ENCODE measurements at regions not wholly inside any gene's neighbourhood (a gene's known extent, or its start where the extent isn't known, plus 50 kb on each side); places are given as distances from the start of the nearest gene placed in this dataset.
A peak's percentile ranks its signal among the peaks of the same experiment; 100 is the strongest.

DNA sequence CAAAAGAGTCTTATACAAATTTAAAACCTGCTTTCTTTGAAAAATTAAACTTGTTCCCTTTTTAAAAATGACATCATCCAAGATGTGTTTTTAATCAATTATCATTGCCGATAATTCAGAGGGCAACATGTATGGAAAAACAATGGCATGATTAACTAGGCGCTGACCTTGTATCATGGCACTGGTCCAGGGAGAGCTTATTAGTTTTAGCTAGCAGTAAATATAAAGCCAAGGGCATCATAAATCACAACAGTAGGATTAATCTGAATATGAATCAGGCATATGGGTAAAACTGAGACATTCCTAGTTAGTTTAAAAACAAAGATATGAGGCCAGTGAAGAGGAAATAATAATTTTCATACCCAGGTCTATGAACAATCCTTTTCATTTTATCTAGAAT, 374.0 kb downstream of the HDGFL1 start:
- TF ChIP-seq, protein P1, sequence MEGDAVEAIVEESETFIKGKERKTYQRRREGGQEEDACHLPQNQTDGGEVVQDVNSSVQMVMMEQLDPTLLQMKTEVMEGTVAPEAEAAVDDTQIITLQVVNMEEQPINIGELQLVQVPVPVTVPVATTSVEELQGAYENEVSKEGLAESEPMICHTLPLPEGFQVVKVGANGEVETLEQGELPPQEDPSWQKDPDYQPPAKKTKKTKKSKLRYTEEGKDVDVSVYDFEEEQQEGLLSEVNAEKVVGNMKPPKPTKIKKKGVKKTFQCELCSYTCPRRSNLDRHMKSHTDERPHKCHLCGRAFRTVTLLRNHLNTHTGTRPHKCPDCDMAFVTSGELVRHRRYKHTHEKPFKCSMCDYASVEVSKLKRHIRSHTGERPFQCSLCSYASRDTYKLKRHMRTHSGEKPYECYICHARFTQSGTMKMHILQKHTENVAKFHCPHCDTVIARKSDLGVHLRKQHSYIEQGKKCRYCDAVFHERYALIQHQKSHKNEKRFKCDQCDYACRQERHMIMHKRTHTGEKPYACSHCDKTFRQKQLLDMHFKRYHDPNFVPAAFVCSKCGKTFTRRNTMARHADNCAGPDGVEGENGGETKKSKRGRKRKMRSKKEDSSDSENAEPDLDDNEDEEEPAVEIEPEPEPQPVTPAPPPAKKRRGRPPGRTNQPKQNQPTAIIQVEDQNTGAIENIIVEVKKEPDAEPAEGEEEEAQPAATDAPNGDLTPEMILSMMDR (IDR thresholded peaks at IDR 0.05): no peak
- Histone ChIP-seq H3K27ac (no peak overlapping the region), H3K4me1 (no peaks in the 10 kb centered on the region), H3K36me3 (ENCODE audit: insufficient read depth in 1 of 2, low read depth in 1 of 2) (no peaks in the 10 kb centered on the region), H3K4me3 (no peak overlapping the region), H3K9me3 (no peaks in the 10 kb centered on the region), H3K27me3 (ENCODE audit: insufficient read depth in 3 of 3, low read length in 2 of 3) (no peaks in the 10 kb centered on the region)
- 45 to 55% (median 50%) methylated on average over 2 of the region's 2 CpGs for WGBS, 3 donors
- no peak for DNase-seq
- no peak for ATAC-seq
- intact Hi-C loops (cut with DNase I): no loop called here

- ATAC-seq (no peak), DNase-seq (no peak)
- H3K9me3 ChIP-seq: no peaks in the 10 kb centered on the region
- H3K36me3 ChIP-seq (ENCODE audit: insufficient read depth in 1 of 2, low read depth in 1 of 2): no peaks in the 10 kb centered on the region
- H3K4me3 ChIP-seq: no peak overlapping the region
- intact Hi-C loops (cut with DNase I): no loop called here
- 63 to 81% (median 68%) methylated on average over 1 of the region's 1 CpG for WGBS, 3 donors
- no peaks in the 10 kb centered on the region for H3K27me3 ChIP-seq (ENCODE audit: insufficient read depth in 3 of 3, low read length in 2 of 3)
- TF ChIP-seq, protein P1 (IDR thresholded peaks at IDR 0.05): no peak
- H3K27ac ChIP-seq: no peak overlapping the region
- no peaks in the 10 kb centered on the region for H3K4me1 ChIP-seq
These were observed 380.6 kb downstream of the HDGFL1 start for GRCh38 chr6:22949967-22950366.

GRCh38 chr6:22952097-22952496, 382.7 kb downstream of the HDGFL1 start:
- H3K9me3 ChIP-seq: no peaks in the 10 kb centered on the region
- no peaks in the 10 kb centered on the region for H3K27me3 ChIP-seq (ENCODE audit: insufficient read depth in 3 of 3, low read length in 2 of 3)
- no peak overlapping the region for H3K27ac ChIP-seq
- no peak for ATAC-seq
- H3K4me1 ChIP-seq: no peaks in the 10 kb centered on the region
- intact Hi-C loops (cut with DNase I): no loop called here
- no peak overlapping the region for H3K4me3 ChIP-seq
- 31 to 37% (median 31%) methylated on average over 4 of the region's 4 CpGs for WGBS, 3 donors
- TF ChIP-seq, protein P1 (IDR thresholded peaks at IDR 0.05): no peak
- DNase-seq: no peak
- no peaks in the 10 kb centered on the region for H3K36me3 ChIP-seq (ENCODE audit: insufficient read depth in 1 of 2, low read depth in 1 of 2)

GRCh38 chr6:22954749-22955385, 385.5 kb downstream of the HDGFL1 start:
- 30 to 41% (median 37%) methylated on average over 5 of the region's 5 CpGs for WGBS, 3 donors
- ATAC-seq (no peak), DNase-seq (no peak)
- Histone ChIP-seq H3K4me3 (peak overlapping the region; percentile 51), H3K4me1 (no peaks in the 10 kb centered on the region), H3K27ac (no peak overlapping the region), H3K36me3 (ENCODE audit: insufficient read depth in 1 of 2, low read depth in 1 of 2) (no peaks in the 10 kb centered on the region), H3K9me3 (no peaks in the 10 kb centered on the region), H3K27me3 (ENCODE audit: insufficient read depth in 3 of 3, low read length in 2 of 3) (no peaks in the 10 kb centered on the region)
- intact Hi-C loops (cut with DNase I): no loop called here
- TF ChIP-seq, protein P1 (IDR thresholded peaks at IDR 0.05): no peak
